Lower leg skin (tissue), 4 donors: ENCODE measurements at regions not wholly inside any gene's neighbourhood (a gene's known extent, or its start where the extent isn't known, plus 50 kb on each side); places are given as distances from the start of the nearest gene placed in this dataset.

Experiments
- DNase-seq, 2 donors: peaks; one replicate each; pipeline ENCODE4 v3.0.0-alpha.2; 2019; ENCODE audit warnings: low spot score in 2 of 2
- H3K4me3 ChIP-seq: fragments of 200-600 bp; sonication (generic); 2 replicates; pipeline ENCODE4 v1.5.1; 2017; ENCODE audit warnings: mild to moderate bottlenecking, low read depth; ENCODE audit not compliant: poor library complexity, severe bottlenecking
- POLR2A ChIP-seq, 2 donors: fragments of 450-650 bp; IDR thresholded peaks; one replicate each; pipeline ENCODE4 v1.6.1; 2016 to 2017; ENCODE audit warnings: antibody characterized with exemption in 2 of 2, mild to moderate bottlenecking in 1 of 2, moderate library complexity in 1 of 2
- WGBS, 2 donors: methylation state at CpG; one replicate each; pipeline ENCODE4 v1.1.5; 2018; 5-methylcytosine and 5-hydroxymethylcytosine counted together
- intact Hi-C: fragments of 100-400 bp; cut with DNase I; formaldehyde crosslinking; loops from one replicate; pipeline ENCODE4 v1.15.0; 2023; ENCODE audit warnings: low total_unique reads
- TF ChIP-seq, protein P1 (sequence below), 3 donors: fragments of 450-650 bp; IDR thresholded peaks; one replicate each; pipeline ENCODE4 v1.5.1; 2016; ENCODE audit warnings: antibody characterized with exemption in 3 of 3, mild to moderate bottlenecking in 3 of 3, moderate library complexity in 2 of 3

- no peak overlapping the region for H3K4me3 ChIP-seq
- TF ChIP-seq, protein P1, sequence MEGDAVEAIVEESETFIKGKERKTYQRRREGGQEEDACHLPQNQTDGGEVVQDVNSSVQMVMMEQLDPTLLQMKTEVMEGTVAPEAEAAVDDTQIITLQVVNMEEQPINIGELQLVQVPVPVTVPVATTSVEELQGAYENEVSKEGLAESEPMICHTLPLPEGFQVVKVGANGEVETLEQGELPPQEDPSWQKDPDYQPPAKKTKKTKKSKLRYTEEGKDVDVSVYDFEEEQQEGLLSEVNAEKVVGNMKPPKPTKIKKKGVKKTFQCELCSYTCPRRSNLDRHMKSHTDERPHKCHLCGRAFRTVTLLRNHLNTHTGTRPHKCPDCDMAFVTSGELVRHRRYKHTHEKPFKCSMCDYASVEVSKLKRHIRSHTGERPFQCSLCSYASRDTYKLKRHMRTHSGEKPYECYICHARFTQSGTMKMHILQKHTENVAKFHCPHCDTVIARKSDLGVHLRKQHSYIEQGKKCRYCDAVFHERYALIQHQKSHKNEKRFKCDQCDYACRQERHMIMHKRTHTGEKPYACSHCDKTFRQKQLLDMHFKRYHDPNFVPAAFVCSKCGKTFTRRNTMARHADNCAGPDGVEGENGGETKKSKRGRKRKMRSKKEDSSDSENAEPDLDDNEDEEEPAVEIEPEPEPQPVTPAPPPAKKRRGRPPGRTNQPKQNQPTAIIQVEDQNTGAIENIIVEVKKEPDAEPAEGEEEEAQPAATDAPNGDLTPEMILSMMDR (IDR thresholded peaks at IDR 0.05) = no peak
- TF ChIP-seq POLR2A (IDR thresholded peaks at IDR 0.05) = no peak
- intact Hi-C loops = no loop called here
- no peak for DNase-seq
These were observed 783.0 kb upstream of the AADAT start for GRCh38 chr4:170872794-170873193.

DNA sequence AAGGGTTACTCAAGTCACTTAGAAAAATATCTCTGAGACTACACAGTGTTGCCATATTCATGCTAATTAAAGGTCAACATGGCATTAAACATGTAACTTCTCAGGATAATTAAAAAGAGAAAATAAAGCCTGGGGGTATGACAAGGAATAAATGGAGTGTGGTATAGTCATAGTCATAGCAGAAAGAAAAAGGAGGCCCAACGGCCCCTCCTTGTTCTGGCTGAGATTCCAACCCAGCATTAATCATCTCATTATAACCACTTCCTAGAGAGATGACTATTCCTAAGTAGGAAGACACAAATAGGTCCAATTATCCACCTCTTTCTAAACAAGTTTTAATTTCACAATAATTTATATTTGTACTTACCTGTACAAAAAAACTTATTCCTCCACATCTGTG is 778.4 kb upstream of the AADAT start:
- 33 to 37% methylated on average over 1 of the region's 1 CpG for WGBS, 2 donors
- TF ChIP-seq, protein P1 (IDR thresholded peaks at IDR 0.05) = no peak
- no peak for TF ChIP-seq POLR2A (IDR thresholded peaks at IDR 0.05)
- no peak overlapping the region for H3K4me3 ChIP-seq
- intact Hi-C loops = no loop called here
- no peak for DNase-seq

DNA sequence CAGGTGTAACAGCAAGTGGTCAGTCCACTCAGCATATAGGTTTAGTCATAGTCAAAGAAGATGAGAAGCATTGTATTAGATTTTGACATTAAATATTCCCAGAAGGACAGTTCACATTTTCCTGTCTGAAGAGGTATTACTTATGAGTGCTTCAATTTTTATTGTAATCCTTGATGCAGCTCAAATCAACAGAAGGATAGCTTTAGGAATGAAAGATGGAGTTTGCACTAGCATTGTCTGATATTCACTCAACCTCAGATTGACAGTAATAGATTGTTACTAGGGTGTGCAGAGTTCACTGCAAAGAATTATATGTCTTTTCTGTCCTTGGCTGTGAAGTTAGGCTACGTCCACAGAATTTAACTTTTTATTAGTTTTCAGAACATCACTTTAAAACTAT is 764.3 kb upstream of the AADAT start:
- intact Hi-C loops = no loop called here
- WGBS, 2 donors = 68 to 74% methylated on average over 1 of the region's 1 CpG
- no peak overlapping the region for H3K4me3 ChIP-seq
- no peak for DNase-seq
- TF ChIP-seq, protein P1 (IDR thresholded peaks at IDR 0.05) = no peak
- TF ChIP-seq POLR2A (IDR thresholded peaks at IDR 0.05) = no peak

DNA sequence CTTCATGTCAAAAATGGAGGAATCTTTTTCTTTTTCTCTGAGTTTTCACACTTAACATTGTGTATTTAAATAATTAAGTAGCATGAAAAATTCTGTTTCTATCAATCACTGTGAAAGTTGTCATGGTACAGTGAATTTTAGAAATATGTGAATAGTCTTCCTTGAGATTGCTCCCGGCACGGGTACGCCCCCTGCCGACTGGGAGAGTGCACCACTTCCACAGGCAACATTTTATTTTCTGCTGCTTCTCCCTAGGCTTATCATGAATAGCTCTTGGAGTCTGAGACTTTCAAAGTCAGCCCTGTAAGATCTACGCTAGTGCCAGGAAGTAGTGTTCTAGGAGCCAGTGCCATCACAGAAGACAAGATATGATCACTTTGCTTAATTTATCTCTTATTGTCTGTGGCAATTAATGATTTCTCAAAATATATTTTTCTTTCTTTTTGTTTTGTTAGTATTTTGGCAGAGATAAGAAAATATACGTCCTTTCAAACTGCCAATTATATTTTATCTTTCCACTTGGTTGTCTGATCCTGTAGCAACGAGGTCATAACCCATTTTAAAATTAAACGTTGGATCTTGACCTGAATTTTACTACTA is 763.8 kb upstream of the AADAT start:
- no peak for DNase-seq
- 21 to 22% methylated on average over 8 of the region's 8 CpGs for WGBS, 2 donors
- intact Hi-C loops = no loop called here
- H3K4me3 ChIP-seq = no peak overlapping the region
- no peak for TF ChIP-seq POLR2A (IDR thresholded peaks at IDR 0.05)

DNA sequence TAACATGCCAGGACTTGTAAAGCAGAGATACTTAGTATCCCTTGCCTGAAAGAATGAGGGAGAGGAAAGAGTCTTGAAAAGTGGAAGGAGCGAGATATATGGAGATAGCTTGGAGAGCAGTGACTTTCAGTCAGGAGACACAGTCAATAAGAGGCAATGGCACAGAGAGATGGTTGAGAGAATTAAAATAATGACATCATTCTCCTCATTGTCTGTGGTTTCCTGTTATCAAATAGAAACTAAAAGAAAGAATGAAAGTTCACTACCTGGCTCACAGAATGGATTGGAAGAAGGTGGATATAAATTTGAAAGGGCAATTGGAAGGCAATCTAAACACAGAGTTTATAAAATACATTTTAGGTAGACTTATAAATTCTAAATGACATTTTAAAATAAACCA is 760.2 kb upstream of the AADAT start:
- H3K4me3 ChIP-seq = no peak overlapping the region
- TF ChIP-seq POLR2A (IDR thresholded peaks at IDR 0.05) = no peak
- TF ChIP-seq, protein P1 (IDR thresholded peaks at IDR 0.05) = no peak
- 75 to 86% methylated on average over 1 of the region's 1 CpG for WGBS, 2 donors
- no peak for DNase-seq
- intact Hi-C loops = no loop called here

- 87 to 88% methylated on average over 3 of the region's 3 CpGs for WGBS, 2 donors
- no peak for DNase-seq
- intact Hi-C loops = no loop called here
- no peak overlapping the region for H3K4me3 ChIP-seq
- TF ChIP-seq, protein P1 (IDR thresholded peaks at IDR 0.05) = no peak
- no peak for TF ChIP-seq POLR2A (IDR thresholded peaks at IDR 0.05)
These were observed 738.0 kb upstream of the AADAT start for GRCh38 chr4:170827562-170828274.
